Erythroblast (primary cell): ENCODE measurements at regions not wholly inside any gene's neighbourhood (a gene's known extent, or its start where the extent isn't known, plus 50 kb on each side); places are given as distances from the start of the nearest gene placed in this dataset.

ENCODE experiments used
- GATA1 ChIP-seq: IDR thresholded peaks from 2 replicates; pipeline ENCODE4 v1.6.1; 2011; ENCODE audit warnings: low read depth, mild to moderate bottlenecking, control low read depth, low read length, moderate library complexity
- POLR2A ChIP-seq: IDR thresholded peaks from 2 replicates; pipeline ENCODE4 v1.6.1; 2011; ENCODE audit warnings: mild to moderate bottlenecking, low read length

DNA sequence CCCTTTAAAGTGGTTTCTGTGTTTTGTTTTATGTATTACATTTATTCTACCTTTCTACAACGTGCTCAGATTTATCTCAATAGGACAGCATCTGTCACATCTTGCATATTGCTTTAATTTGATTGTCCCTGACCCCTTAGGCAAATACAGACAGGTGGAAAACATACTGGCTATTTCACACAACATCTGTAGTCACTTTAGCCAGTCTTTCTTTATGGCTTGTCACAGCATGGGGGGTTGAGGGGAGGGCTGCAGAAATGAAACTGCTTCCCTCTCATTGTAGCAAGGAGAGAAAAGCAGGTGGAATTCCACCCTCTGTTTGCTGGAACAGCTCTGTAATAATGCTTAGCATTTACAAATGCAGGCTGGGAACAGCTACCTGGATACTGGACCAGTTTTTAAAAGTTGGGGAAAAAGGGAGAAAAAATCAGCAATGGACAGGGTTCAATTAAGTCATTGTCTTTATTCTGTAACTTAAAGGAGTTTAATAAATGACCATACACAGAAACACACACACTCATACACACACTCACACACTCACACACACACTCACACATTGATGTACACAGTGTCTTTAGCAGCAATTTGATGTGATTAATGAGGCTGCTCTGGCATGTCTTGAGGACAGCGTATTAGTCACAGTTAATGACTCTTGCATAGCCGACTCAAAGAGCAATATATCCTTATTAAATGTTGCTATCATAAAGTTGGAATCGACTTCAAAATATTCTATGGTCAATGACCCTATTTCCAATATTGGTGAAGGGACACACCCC lies 283.7 kb upstream of the GBE1 start:
- TF ChIP-seq POLR2A (no peak), GATA1 (no peak)
